GM21423 (cell line): ENCODE measurements at regions not wholly inside any gene's neighbourhood (a gene's known extent, or its start where the extent isn't known, plus 50 kb on each side); places are given as distances from the start of the nearest gene placed in this dataset.

Experiments
- ATAC-seq: cut with Tn5 transposase; IDR thresholded peaks from one replicate; pipeline ENCODE4 v1.9.1; 2021; ENCODE audit warnings: mild to moderate bottlenecking, moderate library complexity; ENCODE audit not compliant: unreplicated experiment

DNA sequence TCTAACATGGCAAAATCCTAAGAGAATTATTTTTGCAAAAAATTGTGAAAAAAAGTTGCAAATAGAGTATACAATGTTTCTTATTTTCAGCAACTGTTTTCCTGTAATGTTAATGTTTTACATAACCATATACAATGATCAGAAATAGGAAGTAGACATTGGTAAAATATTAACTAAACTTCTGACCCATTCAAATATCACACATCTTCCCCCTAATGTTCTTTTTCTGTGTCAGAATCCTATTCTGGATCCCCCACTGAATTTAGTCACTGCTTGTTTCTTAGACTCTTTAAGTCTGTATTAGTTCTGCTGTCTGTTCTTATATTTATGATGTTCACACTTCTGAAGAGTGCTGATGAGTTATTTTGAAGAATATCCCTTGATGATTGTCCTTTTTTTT is 62.0 kb downstream of the HFE start:
- no peak for ATAC-seq

GRCh38 chr6:26152226-26153101 is 65.2 kb downstream of the HFE start:
- no peak for ATAC-seq

- ATAC-seq, result no peak
Measured at GRCh38 chr6:26155061-26155930, 68.1 kb downstream of the HFE start.

- peak; percentile 42 for ATAC-seq
Measured at GRCh38 chr6:26156105-26156849, 69.0 kb downstream of the HFE start.

DNA sequence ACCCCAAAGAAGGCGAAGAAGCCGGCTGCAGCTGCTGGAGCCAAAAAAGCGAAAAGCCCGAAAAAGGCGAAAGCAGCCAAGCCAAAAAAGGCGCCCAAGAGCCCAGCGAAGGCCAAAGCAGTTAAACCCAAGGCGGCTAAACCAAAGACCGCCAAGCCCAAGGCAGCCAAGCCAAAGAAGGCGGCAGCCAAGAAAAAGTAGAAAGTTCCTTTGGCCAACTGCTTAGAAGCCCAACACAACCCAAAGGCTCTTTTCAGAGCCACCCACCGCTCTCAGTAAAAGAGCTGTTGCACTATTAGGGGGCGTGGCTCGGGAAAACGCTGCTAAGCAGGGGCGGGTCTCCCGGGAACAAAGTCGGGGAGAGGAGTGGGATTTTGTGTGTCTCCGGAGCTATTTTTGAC is 69.6 kb downstream of the HFE start:
- ATAC-seq, result no peak

- ATAC-seq, result peak; percentile 57
Measured at GRCh38 chr6:26157251-26158075, 70.2 kb downstream of the HFE start.

DNA sequence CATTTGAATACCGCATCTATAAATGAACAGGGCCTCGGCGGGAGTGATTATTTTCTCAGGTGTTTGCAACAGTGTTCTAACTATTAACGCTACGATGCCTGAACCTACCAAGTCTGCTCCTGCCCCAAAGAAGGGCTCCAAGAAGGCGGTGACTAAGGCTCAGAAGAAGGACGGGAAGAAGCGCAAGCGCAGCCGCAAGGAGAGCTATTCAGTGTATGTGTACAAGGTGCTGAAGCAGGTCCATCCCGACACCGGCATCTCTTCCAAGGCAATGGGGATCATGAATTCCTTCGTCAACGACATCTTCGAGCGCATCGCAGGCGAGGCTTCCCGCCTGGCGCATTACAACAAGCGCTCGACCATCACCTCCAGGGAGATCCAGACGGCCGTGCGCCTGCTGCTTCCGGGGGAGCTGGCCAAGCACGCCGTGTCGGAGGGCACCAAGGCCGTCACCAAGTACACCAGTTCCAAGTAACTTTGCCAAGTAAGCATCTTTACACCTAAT is 70.9 kb downstream of the HFE start:
- ATAC-seq, result no peak

DNA sequence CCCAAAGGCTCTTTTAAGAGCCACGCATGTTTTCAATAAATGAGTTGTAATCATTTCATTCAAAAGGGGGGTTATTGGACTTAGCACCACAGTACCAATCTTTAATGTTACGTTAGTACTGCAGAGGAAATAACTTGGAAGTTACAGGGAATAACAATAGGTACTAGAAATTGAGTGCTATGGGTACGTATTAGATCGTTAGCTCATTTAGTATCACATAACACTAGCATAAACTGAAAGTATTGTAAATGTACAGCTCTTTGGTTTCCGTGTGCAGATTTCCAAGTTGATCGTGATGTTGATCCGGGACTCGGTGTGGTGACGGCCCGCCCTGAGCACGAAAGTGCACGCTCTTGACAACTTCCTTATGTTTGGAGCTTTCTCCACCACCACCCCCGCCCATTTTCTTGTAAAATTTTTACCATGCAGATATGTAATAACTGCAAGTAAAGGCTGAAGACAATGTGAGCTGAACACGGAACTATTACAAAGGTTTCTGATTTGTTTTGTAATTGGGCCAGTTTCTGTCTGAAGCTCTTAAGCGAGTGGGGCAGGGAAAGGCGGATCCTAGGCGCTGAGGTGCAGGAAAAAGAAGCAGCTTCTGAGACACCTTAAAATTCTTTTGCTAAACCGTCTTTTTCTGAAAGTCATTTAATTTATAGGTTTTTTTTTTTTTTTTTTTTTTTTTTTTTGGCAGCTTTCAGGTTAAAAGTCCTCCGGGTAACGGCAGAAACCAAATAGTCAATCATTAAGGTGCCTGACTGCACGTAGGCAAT is 71.5 kb downstream of the HFE start:
- ATAC-seq, result no peak

- no peak for ATAC-seq
Measured at GRCh38 chr6:26159357-26160273, 72.4 kb downstream of the HFE start.

- ATAC-seq, result no peak
Measured at GRCh38 chr6:26161322-26161721, 74.1 kb downstream of the HFE start.

DNA sequence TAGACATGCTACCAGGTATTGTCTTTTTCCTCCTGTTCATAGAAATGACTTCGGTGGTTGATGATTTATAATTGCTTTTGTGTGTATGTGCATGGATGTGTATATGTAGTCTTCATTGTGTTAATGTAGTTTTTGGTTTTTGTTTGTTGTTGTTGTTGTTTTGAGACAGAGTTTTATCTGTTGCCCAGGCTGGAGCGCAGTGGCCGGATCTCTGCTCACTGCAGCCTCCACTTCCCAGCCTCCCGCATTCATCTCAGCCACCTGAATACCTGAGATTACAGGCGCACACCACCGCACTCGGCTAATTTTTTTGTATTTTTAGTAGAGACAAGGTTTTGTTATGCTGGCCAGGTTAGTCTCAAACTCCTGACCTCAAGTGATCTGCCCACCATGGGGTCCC is 75.2 kb downstream of the HFE start:
- ATAC-seq, result no peak

- ATAC-seq, result no peak
Measured at GRCh38 chr6:26163427-26164119, 76.3 kb downstream of the HFE start.

- no peak for ATAC-seq
Measured at GRCh38 chr6:26164120-26164505, 76.9 kb downstream of the HFE start.

GRCh38 chr6:26165261-26165790 is 78.1 kb downstream of the HFE start:
- no peak for ATAC-seq

GRCh38 chr6:26170181-26170580 is 83.0 kb downstream of the HFE start:
- no peak for ATAC-seq

DNA sequence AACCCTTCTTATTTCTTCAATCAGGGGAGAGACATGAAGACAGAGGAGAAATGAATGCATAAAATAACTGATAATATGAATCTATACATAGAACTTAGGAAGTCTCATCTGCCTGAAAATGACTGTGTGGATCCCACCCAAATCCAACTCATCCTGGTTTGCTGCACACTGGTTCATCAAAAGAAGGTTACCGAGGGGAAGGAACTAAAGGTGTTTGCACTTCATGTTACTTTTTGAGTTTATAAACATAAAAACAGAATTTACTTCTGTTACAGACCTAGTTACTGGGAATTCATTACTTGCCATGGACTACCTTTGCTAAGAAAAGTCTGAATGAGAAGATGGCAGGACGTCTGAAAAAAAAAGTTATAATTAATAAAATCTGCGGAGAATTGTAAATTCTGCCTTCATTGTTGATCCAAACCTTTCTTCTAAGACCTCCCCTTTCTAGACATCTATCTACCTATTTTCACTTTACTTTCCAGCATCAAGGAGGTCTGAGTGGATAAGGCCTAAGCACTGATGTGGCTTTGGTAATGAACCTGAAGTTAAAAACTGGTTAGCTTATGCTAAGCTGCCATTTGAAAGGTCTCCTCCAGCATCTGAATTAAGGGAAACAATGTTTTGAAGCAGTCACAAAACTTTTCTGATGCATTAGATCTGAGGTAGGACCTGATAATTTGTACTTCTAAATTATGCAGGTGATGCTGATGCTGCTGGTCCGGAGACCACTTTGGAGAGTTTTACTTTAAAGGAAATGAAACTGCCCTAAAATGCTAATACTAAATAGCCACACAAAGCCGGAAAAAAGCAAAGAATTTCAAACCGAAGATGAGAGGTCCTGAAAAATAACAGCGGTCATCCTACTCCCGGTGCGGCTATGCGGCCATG is 84.0 kb downstream of the HFE start:
- ATAC-seq, result no peak

DNA sequence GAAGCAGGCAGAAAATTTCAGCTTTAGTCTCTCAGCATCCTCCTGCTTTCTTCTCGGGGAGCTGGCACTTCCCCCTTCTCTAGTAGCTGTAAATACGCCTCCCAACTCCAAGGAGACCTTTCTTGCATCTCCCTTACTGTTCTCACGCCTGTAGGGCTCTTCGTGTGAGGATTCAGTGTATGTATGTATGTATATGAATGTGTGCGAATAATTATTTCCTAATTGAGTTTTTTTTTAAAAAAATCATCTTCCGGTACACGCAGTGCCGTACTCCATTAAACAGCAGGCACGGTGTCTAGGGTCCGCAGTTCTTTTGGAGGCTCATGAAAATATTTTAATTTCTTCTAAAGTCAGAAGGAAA is 85.4 kb downstream of the HFE start:
- no peak for ATAC-seq
